Upper lobe of left lung (tissue), 6 donors: ENCODE measurements at regions not wholly inside any gene's neighbourhood (a gene's known extent, or its start where the extent isn't known, plus 50 kb on each side); places are given as distances from the start of the nearest gene placed in this dataset.
"Not testable (repeated sequence)": the region's sequence is repeated elsewhere in the genome, so short reads cannot be mapped to it uniquely, and the experiment has no call there.

ENCODE experiments used
- ATAC-seq, 2 donors: fragments of 200-7000 bp; cut with Tn5 transposase; one replicate each; pipeline ENCODE4 v1.9.1; 2022; ENCODE audit warnings: mild to moderate bottlenecking in 2 of 2, moderate library complexity in 2 of 2; ENCODE audit not compliant: low FRiP score in 2 of 2
- DNase-seq, 2 donors: peaks; one replicate each; pipeline ENCODE4 v3.0.0-alpha.2; 2019 to 2020
- H3K27ac ChIP-seq, 4 donors: fragments of 200-600 bp; sonication (generic); one replicate each; pipeline ENCODE4 v1.5.1; 2016 to 2019
- H3K27me3 ChIP-seq, 4 donors: fragments of 200-600 bp; sonication (generic); one replicate each; pipeline ENCODE4 v1.5.1; 2017 to 2019
- H3K36me3 ChIP-seq, 4 donors: fragments of 200-600 bp; sonication (generic); one replicate each; pipeline ENCODE4 v1.5.1; 2016 to 2019
- H3K4me1 ChIP-seq, 4 donors: fragments of 200-600 bp; sonication (generic); one replicate each; pipeline ENCODE4 v1.5.1; 2018 to 2019
- H3K4me3 ChIP-seq, 4 donors: fragments of 200-600 bp; sonication (generic); one replicate each; pipeline ENCODE4 v1.5.1; 2017 to 2019; ENCODE audit warnings: mild to moderate bottlenecking in 2 of 4, moderate library complexity in 1 of 4
- H3K9me3 ChIP-seq, 4 donors: fragments of 200-600 bp; sonication (generic); one replicate each; pipeline ENCODE4 v1.5.1; 2018 to 2019
- CTCF ChIP-seq, 6 experiments: fragments of 450-650 bp in 4 of 6; fragments of 200-600 bp in 2 of 6; sonication (generic) in 2 of 6; IDR thresholded peaks; one replicate each; pipeline ENCODE4 v1.5.1; 2016 to 2019; ENCODE audit warnings: antibody characterized with exemption in 6 of 6
- EP300 ChIP-seq, 4 donors: sonication (generic); formaldehyde crosslinking; IDR thresholded peaks; one replicate each; pipeline ENCODE4 v1.5.1; 2017; ENCODE audit warnings: antibody characterized with exemption in 4 of 4, control low read depth in 2 of 4
- POLR2A ChIP-seq, 4 donors: fragments of 450-650 bp; IDR thresholded peaks; one replicate each; pipeline ENCODE4 v1.5.1; 2016 to 2017; ENCODE audit warnings: antibody characterized with exemption in 4 of 4, mild to moderate bottlenecking in 2 of 4
- POLR2AphosphoS5 ChIP-seq, 2 donors: sonication (generic); formaldehyde crosslinking; IDR thresholded peaks; one replicate each; pipeline ENCODE4 v1.5.1; 2017; ENCODE audit warnings: antibody characterized with exemption in 2 of 2
- WGBS, 2 donors: methylation state at CpG; one replicate each; pipeline ENCODE4 v1.1.5; 2017 to 2018; 5-methylcytosine and 5-hydroxymethylcytosine counted together
- donor health status: DM: no; HTN: no; CAD: no; lungs with moderate emphysema.
- donor health status: DM: no; HTN: yes; CAD: no; lungs with severe emphysema.

GRCh38 chr7:20542594-20542993 lies 72.9 kb upstream of the ABCB5 start:
- H3K4me3 ChIP-seq: no peak overlapping the region
- H3K27ac ChIP-seq: no peak overlapping the region
- H3K9me3 ChIP-seq: no peaks in the 10 kb centered on the region
- no peaks in the 10 kb centered on the region for H3K27me3 ChIP-seq
- DNase-seq (peak in 1 of 2 donors; percentile 23), ATAC-seq (peak in 1 of 2 donors; percentile 57)
- H3K4me1 ChIP-seq: no peaks in the 10 kb centered on the region
- TF ChIP-seq CTCF (IDR thresholded peaks at IDR 0.05): no peak
- TF ChIP-seq POLR2AphosphoS5 (IDR thresholded peaks at IDR 0.05): no peak
- no peak for TF ChIP-seq POLR2A (IDR thresholded peaks at IDR 0.05)
- no peak for TF ChIP-seq EP300 (IDR thresholded peaks at IDR 0.05)
- WGBS, 2 donors: 21 to 42% methylated on average over 1 of the region's 1 CpG
- H3K36me3 ChIP-seq: no peaks in the 10 kb centered on the region

GRCh38 chr7:20543500-20543899 lies 72.0 kb upstream of the ABCB5 start:
- ATAC-seq: no peak
- no peak for TF ChIP-seq POLR2A (IDR thresholded peaks at IDR 0.05)
- no peaks in the 10 kb centered on the region for H3K36me3 ChIP-seq
- WGBS, 2 donors: 68 to 73% methylated on average over 1 of the region's 1 CpG
- H3K9me3 ChIP-seq: no peaks in the 10 kb centered on the region
- DNase-seq: no peak
- H3K27ac ChIP-seq: no peak overlapping the region
- H3K4me1 ChIP-seq: no peaks in the 10 kb centered on the region
- H3K27me3 ChIP-seq: no peaks in the 10 kb centered on the region
- no peak overlapping the region for H3K4me3 ChIP-seq

- DNase-seq (no peak), ATAC-seq (no peak)
- Histone ChIP-seq H3K36me3 (no peaks in the 10 kb centered on the region), H3K9me3 (no peaks in the 10 kb centered on the region), H3K27ac (no peak overlapping the region), H3K4me3 (no peak overlapping the region), H3K27me3 (no peaks in the 10 kb centered on the region), H3K4me1 (no peaks in the 10 kb centered on the region)
- TF ChIP-seq POLR2A (IDR thresholded peaks at IDR 0.05) (no peak), POLR2AphosphoS5 (IDR thresholded peaks at IDR 0.05) (no peak), CTCF (IDR thresholded peaks at IDR 0.05) (no peak)
- 54 to 71% methylated on average over 2 of the region's 2 CpGs for WGBS, 2 donors
These were observed 70.5 kb upstream of the ABCB5 start for GRCh38 chr7:20545016-20545415.

DNA sequence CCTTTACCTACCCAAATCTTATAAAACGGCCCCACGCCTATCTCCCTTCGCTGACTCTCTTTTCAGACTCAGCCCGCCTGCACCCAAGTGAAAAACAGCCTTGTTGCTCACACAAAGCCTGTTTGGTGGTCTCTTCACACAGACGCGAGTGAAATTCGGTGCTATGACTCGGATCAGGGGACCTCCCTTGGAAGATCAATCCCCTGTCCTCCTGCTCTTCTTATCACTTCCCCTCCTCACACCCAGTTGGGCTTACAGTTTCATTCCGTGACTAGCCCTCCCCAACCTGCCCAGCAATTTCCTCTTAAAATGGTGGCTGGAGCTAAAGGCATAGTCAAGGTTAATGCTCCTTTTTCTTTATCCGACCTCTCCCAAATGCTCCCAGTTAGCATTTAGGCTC lies 68.5 kb upstream of the ABCB5 start:
- DNase-seq, H3K27me3 ChIP-seq, H3K4me3 ChIP-seq, H3K27ac ChIP-seq, H3K36me3 ChIP-seq, ATAC-seq, H3K9me3 ChIP-seq, H3K4me1 ChIP-seq: not testable (repeated sequence)
- WGBS, 2 donors: 88 to 92% methylated on average over 10 of the region's 10 CpGs

- TF ChIP-seq POLR2AphosphoS5 (IDR thresholded peaks at IDR 0.05) (no peak), CTCF (IDR thresholded peaks at IDR 0.05) (no peak), POLR2A (IDR thresholded peaks at IDR 0.05) (no peak), EP300 (IDR thresholded peaks at IDR 0.05) (no peak)
- DNase-seq (no peak), ATAC-seq (no peak)
- WGBS, 2 donors: 73 to 76% methylated on average over 3 of the region's 3 CpGs
- Histone ChIP-seq H3K4me1 (no peaks in the 10 kb centered on the region), H3K27me3 (no peaks in the 10 kb centered on the region), H3K4me3 (no peak overlapping the region), H3K9me3 (no peaks in the 10 kb centered on the region), H3K36me3 (no peaks in the 10 kb centered on the region), H3K27ac (no peak overlapping the region)
These were observed 61.4 kb upstream of the ABCB5 start for GRCh38 chr7:20554072-20554471.

DNA sequence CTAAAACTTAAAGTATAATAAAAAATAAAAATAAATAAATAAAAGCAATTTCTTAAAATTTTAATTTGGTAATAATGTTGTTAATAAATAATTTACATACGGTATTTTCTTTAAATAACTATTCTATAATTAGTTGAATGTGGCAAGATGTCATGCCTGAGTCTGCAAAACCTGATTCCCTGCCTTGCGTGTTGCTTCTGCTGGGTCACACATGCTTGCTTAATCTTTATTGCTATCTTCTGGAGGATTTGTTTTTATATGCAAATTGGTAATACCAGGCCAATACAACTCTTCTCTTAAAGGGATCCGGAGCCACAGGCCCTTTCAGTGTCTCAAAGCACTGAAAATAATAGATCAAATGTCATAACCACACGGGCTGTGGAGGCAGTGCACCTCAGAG lies 59.4 kb upstream of the ABCB5 start:
- DNase-seq (no peak), ATAC-seq (no peak)
- no peaks in the 10 kb centered on the region for H3K36me3 ChIP-seq
- no peak overlapping the region for H3K4me3 ChIP-seq
- WGBS, 2 donors: 79 to 83% methylated on average over 4 of the region's 4 CpGs
- no peaks in the 10 kb centered on the region for H3K9me3 ChIP-seq
- H3K27ac ChIP-seq: no peak overlapping the region
- H3K27me3 ChIP-seq: no peaks in the 10 kb centered on the region
- TF ChIP-seq CTCF (IDR thresholded peaks at IDR 0.05) (no peak), EP300 (IDR thresholded peaks at IDR 0.05) (no peak), POLR2AphosphoS5 (IDR thresholded peaks at IDR 0.05) (no peak), POLR2A (IDR thresholded peaks at IDR 0.05) (no peak)
- no peaks in the 10 kb centered on the region for H3K4me1 ChIP-seq
